ENCODE measurements at regions not wholly inside any gene's neighbourhood (a gene's known extent, or its start where the extent isn't known, plus 50 kb on each side); places are given as distances from the start of the nearest gene placed in this dataset.
"Not testable (repeated sequence)": the region's sequence is repeated elsewhere in the genome, so short reads cannot be mapped to it uniquely, and the experiment has no call there.

GRCh38 chr14:25551674-25552073, 501.7 kb upstream of the STXBP6 start:
- DNase-seq (ENCODE audit: low spot score), result no peak

- DNase-seq (ENCODE audit: low spot score), result no peak
These were observed 496.9 kb upstream of the STXBP6 start for GRCh38 chr14:25546826-25547225.

GRCh38 chr14:25537846-25538455, 488.0 kb upstream of the STXBP6 start:
- DNase-seq (ENCODE audit: low spot score), result peak; percentile 31

GRCh38 chr14:25526290-25526689, 476.3 kb upstream of the STXBP6 start:
- DNase-seq (ENCODE audit: low spot score), result no peak

- DNase-seq (ENCODE audit: low spot score), result no peak
These were observed 473.0 kb upstream of the STXBP6 start for GRCh38 chr14:25522926-25523325.

- no peak for DNase-seq (ENCODE audit: low spot score)
These were observed 472.2 kb upstream of the STXBP6 start for GRCh38 chr14:25522116-25522515.

- DNase-seq (ENCODE audit: low spot score), result no peak
These were observed 471.7 kb upstream of the STXBP6 start for GRCh38 chr14:25521616-25522015.

- DNase-seq (ENCODE audit: low spot score), result no peak
These were observed 470.9 kb upstream of the STXBP6 start for GRCh38 chr14:25520821-25521220.

GRCh38 chr14:25518364-25518763, 468.4 kb upstream of the STXBP6 start:
- DNase-seq (ENCODE audit: low spot score), result no peak

- peak; percentile 5 for DNase-seq (ENCODE audit: low spot score)
These were observed 466.9 kb upstream of the STXBP6 start for GRCh38 chr14:25516838-25517237.

GRCh38 chr14:25508845-25509244, 458.9 kb upstream of the STXBP6 start:
- no peak for DNase-seq (ENCODE audit: low spot score)

GRCh38 chr14:25501749-25502148, 451.8 kb upstream of the STXBP6 start:
- no peak for DNase-seq (ENCODE audit: low spot score)

GRCh38 chr14:25488961-25489360, 439.0 kb upstream of the STXBP6 start:
- DNase-seq (ENCODE audit: low spot score), result no peak

- DNase-seq (ENCODE audit: low spot score), result no peak
These were observed 435.4 kb upstream of the STXBP6 start for GRCh38 chr14:25485381-25485780.

GRCh38 chr14:25484906-25485305, 435.0 kb upstream of the STXBP6 start:
- DNase-seq (ENCODE audit: low spot score), result no peak

- DNase-seq (ENCODE audit: low spot score), result peak; percentile 5
These were observed 434.3 kb upstream of the STXBP6 start for GRCh38 chr14:25484235-25484634.

GRCh38 chr14:25477316-25478098, 427.6 kb upstream of the STXBP6 start:
- DNase-seq (ENCODE audit: low spot score), result no peak

- no peak for DNase-seq (ENCODE audit: low spot score)
These were observed 422.8 kb upstream of the STXBP6 start for GRCh38 chr14:25472700-25473099.

- no peak for DNase-seq (ENCODE audit: low spot score)
These were observed 414.8 kb upstream of the STXBP6 start for GRCh38 chr14:25464772-25465171.

GRCh38 chr14:25464078-25464477, 414.1 kb upstream of the STXBP6 start:
- no peak for DNase-seq (ENCODE audit: low spot score)

- DNase-seq (ENCODE audit: low spot score), result no peak
These were observed 413.5 kb upstream of the STXBP6 start for GRCh38 chr14:25463480-25463879.

GRCh38 chr14:25461780-25462179, 411.8 kb upstream of the STXBP6 start:
- no peak for DNase-seq (ENCODE audit: low spot score)

- no peak for DNase-seq (ENCODE audit: low spot score)
These were observed 394.4 kb upstream of the STXBP6 start for GRCh38 chr14:25444381-25444780.

- DNase-seq (ENCODE audit: low spot score), result not testable (repeated sequence)
These were observed 390.4 kb upstream of the STXBP6 start for GRCh38 chr14:25440382-25440781.

Measured in globus pallidus (tissue), 1 donor.